ENCODE measurements at regions not wholly inside any gene's neighbourhood (a gene's known extent, or its start where the extent isn't known, plus 50 kb on each side); places are given as distances from the start of the nearest gene placed in this dataset.

GRCh38 chr2:137913169-137913568, 51.1 kb upstream of the HNMT start:
- no peaks in the 10 kb centered on the region for H4K20me1 ChIP-seq (ENCODE audit: insufficient read depth, low read length)
- no peaks in the 10 kb centered on the region for H3K4me1 ChIP-seq (ENCODE audit: control insufficient read depth, insufficient read depth, low read length)
- H3K79me1 ChIP-seq (ENCODE audit: low read depth in 1 of 2, low read length in 2 of 2), result no peaks in the 10 kb centered on the region
- dilution Hi-C loops (cut with HindIII; ENCODE audit: low sequenced_read_pairs, unreplicated experiment) (no loop called here), intact Hi-C loops (cut with micrococcal nuclease) (loop anchor here (10.0 kb wide), 2 partner anchors 592 to 792 kb away; partner anchors contain the start of gene SPOPL), in situ Hi-C loops (cut with MboI; ENCODE audit: low sequenced_read_pairs) (loop anchor here (10.0 to 25.0 kb wide), 3 partner anchors 182 to 874 kb away; partner anchors contain the start of gene NXPH2)
- no peak overlapping the region for H3K27ac ChIP-seq (ENCODE audit: insufficient read depth, low read length)
- no peak overlapping the region for H3K18ac ChIP-seq (ENCODE audit: low read depth, low read length)
- no peaks in the 10 kb centered on the region for H3K9me3 ChIP-seq (ENCODE audit: control insufficient read depth, insufficient read depth, low read length)
- no peak overlapping the region for H3K4me3 ChIP-seq (ENCODE audit: insufficient read depth, low read depth, low read length)
- H2BK15ac ChIP-seq (ENCODE audit: low read depth, low read length), result no peak overlapping the region
- H3K14ac ChIP-seq (replicated peaks; ENCODE audit: low read depth, low read length), result no peak overlapping the region
- H3K23ac ChIP-seq (ENCODE audit: low read depth, low read length), result no peak overlapping the region
- no peak overlapping the region for H2BK20ac ChIP-seq (ENCODE audit: low read depth, low read length)
- CTCF ChIA-PET, result interaction anchor here (0.6 to 1.7 kb wide), 3 partner anchors 31 to 619 kb away, joined by 3 to 5 read pairs (median 3); no protein-coding TSS in a partner anchor
- BruUV-seq (replicated peaks), result no TSS peak
- POLR2A ChIA-PET (ENCODE audit: unreplicated experiment), result no interaction called here
- H3K9me1 ChIP-seq (ENCODE audit: insufficient read depth, low read length), result no peaks in the 10 kb centered on the region
- DNase-seq (no peak), ATAC-seq (ENCODE audit: low read depth) (no peak)
- no peak overlapping the region for H2BK120ac ChIP-seq (ENCODE audit: low read depth, low read length)
- H3K4ac ChIP-seq (ENCODE audit: low read depth, low read length), result no peak overlapping the region
- no peak overlapping the region for H2AFZ ChIP-seq (replicated peaks; ENCODE audit: low read length, poor library complexity)
- no peak overlapping the region for H4K5ac ChIP-seq (ENCODE audit: low read depth, low read length)
- H2AK9ac ChIP-seq (replicated peaks; ENCODE audit: low read depth, low read length, poor library complexity), result no peak overlapping the region
- WGBS, 2 experiments (ENCODE audit: extremely low coverage in 2 of 2, insufficient read length in 1 of 2), result 100% methylated on average over 2 of the region's 4 CpGs; no CpG with 5 or more reads in 1 of the 2 experiments
- H2AK5ac ChIP-seq (ENCODE audit: low read depth, low read length), result no peak overlapping the region
- H2BK5ac ChIP-seq (ENCODE audit: low read depth, low read length, poor library complexity, severe bottlenecking), result no peak overlapping the region
- H4K91ac ChIP-seq (ENCODE audit: insufficient read depth, low read depth, low read length), result no peak overlapping the region
- no peaks in the 10 kb centered on the region for H3K36me3 ChIP-seq (ENCODE audit: control insufficient read depth, insufficient read depth, low read length)
- TF ChIP-seq BHLHE40 (IDR thresholded peaks at IDR 0.05; ENCODE audit: low read depth, low read length) (no peak), CEBPB (IDR thresholded peaks at IDR 0.05; ENCODE audit: low read depth, low read length) (no peak), USF2 (IDR thresholded peaks at IDR 0.05; ENCODE audit: low read depth, low read length) (no peak), RFX5 (IDR thresholded peaks at IDR 0.05; ENCODE audit: low read depth, low read length) (no peak), CHD1 (IDR thresholded peaks at IDR 0.05; ENCODE audit: low read depth, low read length) (no peak), CTCF (conservative IDR thresholded peaks at IDR 0.05; ENCODE audit: low read depth, low read length) (no peak), MAFK (IDR thresholded peaks at IDR 0.05; ENCODE audit: low read depth, low read length) (no peak), MAZ (IDR thresholded peaks at IDR 0.05; ENCODE audit: borderline replicate concordance, low read depth, low read length) (no peak), NFE2L2 (IDR thresholded peaks at IDR 0.05; ENCODE audit: low read depth, low read length) (no peak), RCOR1 (IDR thresholded peaks at IDR 0.05; ENCODE audit: insufficient replicate concordance, low read length) (no peak), MXI1 (IDR thresholded peaks at IDR 0.05; ENCODE audit: borderline replicate concordance, low read depth, low read length) (no peak), SMC3 (IDR thresholded peaks at IDR 0.05; ENCODE audit: low read depth, low read length) (no peak), RAD21 (IDR thresholded peaks at IDR 0.05; ENCODE audit: low read length) (no peak), POLR2A (IDR thresholded peaks at IDR 0.05; ENCODE audit: low read depth, low read length) (no peak), FOS (IDR thresholded peaks at IDR 0.05; ENCODE audit: low read depth, low read length) (no peak)
- TF ChIP-seq, protein P1, sequence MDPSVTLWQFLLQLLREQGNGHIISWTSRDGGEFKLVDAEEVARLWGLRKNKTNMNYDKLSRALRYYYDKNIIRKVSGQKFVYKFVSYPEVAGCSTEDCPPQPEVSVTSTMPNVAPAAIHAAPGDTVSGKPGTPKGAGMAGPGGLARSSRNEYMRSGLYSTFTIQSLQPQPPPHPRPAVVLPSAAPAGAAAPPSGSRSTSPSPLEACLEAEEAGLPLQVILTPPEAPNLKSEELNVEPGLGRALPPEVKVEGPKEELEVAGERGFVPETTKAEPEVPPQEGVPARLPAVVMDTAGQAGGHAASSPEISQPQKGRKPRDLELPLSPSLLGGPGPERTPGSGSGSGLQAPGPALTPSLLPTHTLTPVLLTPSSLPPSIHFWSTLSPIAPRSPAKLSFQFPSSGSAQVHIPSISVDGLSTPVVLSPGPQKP (IDR thresholded peaks at IDR 0.05; ENCODE audit: borderline replicate concordance, low read depth, low read length), result no peak
- 0 out of 2 replicates have a peak, but pooled peaks cover 3% of the 10 kb centered on the region for H3K27me3 ChIP-seq (ENCODE audit: control insufficient read depth, insufficient read depth, low read length)
- H4K8ac ChIP-seq (ENCODE audit: low read depth in 2 of 2, low read length in 2 of 2), result no peak overlapping the region
- H3K4me2 ChIP-seq (ENCODE audit: low read depth, low read length), result no peak overlapping the region
- no peak overlapping the region for H3K56ac ChIP-seq (ENCODE audit: extremely low read depth, insufficient read depth, low read length)
- no peak overlapping the region for H3K9ac ChIP-seq (ENCODE audit: low read depth, low read length)

All from IMR-90 (cell line).